ENCODE measurements at regions not wholly inside any gene's neighbourhood (a gene's known extent, or its start where the extent isn't known, plus 50 kb on each side); places are given as distances from the start of the nearest gene placed in this dataset.

DNA sequence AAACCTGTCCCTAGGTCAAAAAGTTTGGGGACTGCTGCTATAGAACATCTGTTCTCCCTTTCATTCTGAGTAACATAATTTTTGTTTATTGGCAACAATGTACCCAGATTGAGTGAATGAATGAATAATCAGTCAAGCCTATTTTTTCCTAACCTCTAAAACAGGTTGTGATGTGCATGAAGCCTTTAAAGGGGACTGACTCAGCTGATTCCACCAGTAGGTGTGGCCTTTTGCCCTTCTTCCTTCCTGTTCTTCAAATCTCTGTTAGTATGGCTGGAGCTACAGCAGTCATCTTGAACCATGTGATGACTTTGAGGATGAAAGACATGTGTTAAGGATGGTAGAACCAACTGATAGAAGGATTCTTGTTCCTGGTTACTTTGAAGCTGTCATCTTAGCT, 476.1 kb downstream of the NUF2 start:
- TF ChIP-seq, protein P1, sequence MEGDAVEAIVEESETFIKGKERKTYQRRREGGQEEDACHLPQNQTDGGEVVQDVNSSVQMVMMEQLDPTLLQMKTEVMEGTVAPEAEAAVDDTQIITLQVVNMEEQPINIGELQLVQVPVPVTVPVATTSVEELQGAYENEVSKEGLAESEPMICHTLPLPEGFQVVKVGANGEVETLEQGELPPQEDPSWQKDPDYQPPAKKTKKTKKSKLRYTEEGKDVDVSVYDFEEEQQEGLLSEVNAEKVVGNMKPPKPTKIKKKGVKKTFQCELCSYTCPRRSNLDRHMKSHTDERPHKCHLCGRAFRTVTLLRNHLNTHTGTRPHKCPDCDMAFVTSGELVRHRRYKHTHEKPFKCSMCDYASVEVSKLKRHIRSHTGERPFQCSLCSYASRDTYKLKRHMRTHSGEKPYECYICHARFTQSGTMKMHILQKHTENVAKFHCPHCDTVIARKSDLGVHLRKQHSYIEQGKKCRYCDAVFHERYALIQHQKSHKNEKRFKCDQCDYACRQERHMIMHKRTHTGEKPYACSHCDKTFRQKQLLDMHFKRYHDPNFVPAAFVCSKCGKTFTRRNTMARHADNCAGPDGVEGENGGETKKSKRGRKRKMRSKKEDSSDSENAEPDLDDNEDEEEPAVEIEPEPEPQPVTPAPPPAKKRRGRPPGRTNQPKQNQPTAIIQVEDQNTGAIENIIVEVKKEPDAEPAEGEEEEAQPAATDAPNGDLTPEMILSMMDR (conservative IDR thresholded peaks at IDR 0.05): no peak
- peaks cover 25 to 32% of the 10 kb centered on the region in 2 experiments for H3K4me1 Mint-ChIP-seq
- H3K36me3 Mint-ChIP-seq (ENCODE audit: insufficient read depth in 1 of 3, low read depth in 3 of 3): peaks cover 4 to 18% (median 11%) of the 10 kb centered on the region in 3 experiments
- no peak overlapping the region for H4K8ac ChIP-seq (replicated peaks; ENCODE audit: insufficient read length, low read depth, low read length)
- H3K9me3 ChIP-seq (ENCODE audit: control insufficient read depth, low read depth, low read length): peaks cover 5% of the 10 kb centered on the region
- no peak overlapping the region for H2BK15ac ChIP-seq (ENCODE audit: low read depth, low read length)
- H3K27me3 ChIP-seq (ENCODE audit: insufficient read depth, low read length): no peaks in the 10 kb centered on the region
- H3K23ac ChIP-seq (ENCODE audit: insufficient read length, low read depth, low read length): no peak overlapping the region
- no peak overlapping the region for H3K9ac ChIP-seq (ENCODE audit: extremely low read depth, insufficient read length, low read length)
- H3K27ac Mint-ChIP-seq: no peak overlapping the region
- H3K18ac ChIP-seq (ENCODE audit: insufficient read length, low read depth, low read length): no peak overlapping the region
- no peak overlapping the region for H4K91ac ChIP-seq (ENCODE audit: insufficient read length, low read depth, low read length)
- no peak overlapping the region for H3K56ac ChIP-seq (ENCODE audit: insufficient read length, low read depth, low read length)
- no peaks in the 10 kb centered on the region for H3K79me2 ChIP-seq (ENCODE audit: insufficient read depth, low read length)
- H3K9me3 Mint-ChIP-seq: peaks cover 15 to 17% of the 10 kb centered on the region in 2 experiments; a peak in 4 of 5 replicates
- H3K4ac ChIP-seq (ENCODE audit: low read depth, low read length): no peak overlapping the region
- H2BK120ac ChIP-seq (ENCODE audit: low read depth, low read length, poor library complexity, severe bottlenecking): no peak overlapping the region
- no peaks in the 10 kb centered on the region for H3K79me1 ChIP-seq (ENCODE audit: insufficient read depth, low read depth, low read length, poor library complexity, severe bottlenecking)
- H3K4me2 ChIP-seq (ENCODE audit: insufficient read depth, insufficient read length, low read length): no peak overlapping the region
- no peak overlapping the region for H3K14ac ChIP-seq (ENCODE audit: insufficient read depth, low read length)
- no peak overlapping the region for H2BK12ac ChIP-seq (ENCODE audit: insufficient read length, low read depth, low read length)
- no peak overlapping the region for H3T11ph ChIP-seq (ENCODE audit: low read length)
- no peak overlapping the region for H4K5ac ChIP-seq (ENCODE audit: insufficient read length, low read depth, low read length)
- no peak overlapping the region for H2BK20ac ChIP-seq (ENCODE audit: low read depth, low read length, poor library complexity, severe bottlenecking)
- H2AK5ac ChIP-seq (ENCODE audit: insufficient read length, low read length): no peak overlapping the region
- no peak overlapping the region for H3K27ac ChIP-seq (ENCODE audit: insufficient read length, low read depth, low read length)
- no peak overlapping the region for H2BK5ac ChIP-seq (ENCODE audit: insufficient read length, low read length)
- no peaks in the 10 kb centered on the region for H3K4me1 ChIP-seq (ENCODE audit: insufficient read depth, low read length)
- no peaks in the 10 kb centered on the region for H4K20me1 ChIP-seq (ENCODE audit: control insufficient read depth, insufficient read depth, insufficient read length)
- no peaks in the 10 kb centered on the region for H3K27me3 Mint-ChIP-seq (ENCODE audit: low read depth)
- H3K23me2 ChIP-seq (ENCODE audit: insufficient read length, low read depth, low read length, poor library complexity, severe bottlenecking): no peaks in the 10 kb centered on the region
- H3K4me3 Mint-ChIP-seq: no peak overlapping the region
- H2AFZ ChIP-seq (ENCODE audit: low read length): no peak overlapping the region
- DNase-seq: no peak
